Thymus (tissue), 11 donors: ENCODE measurements at regions not wholly inside any gene's neighbourhood (a gene's known extent, or its start where the extent isn't known, plus 50 kb on each side); places are given as distances from the start of the nearest gene placed in this dataset.

Experiments used
- DNase-seq, 9 donors: peaks; one replicate each; pipeline ENCODE4 v3.0.0-alpha.2; 2013; ENCODE audit warnings: low spot score in 9 of 9, low read depth in 6 of 9, missing footprints in 1 of 9
- H3K27ac ChIP-seq, 2 donors: one replicate each; pipeline ENCODE4 v1.5.1; 2013; ENCODE audit warnings: control low read depth in 1 of 2, low read depth in 1 of 2, low read length in 1 of 2, mild to moderate bottlenecking in 1 of 2, moderate library complexity in 1 of 2
- H3K27me3 ChIP-seq, 2 donors: one replicate each; pipeline ENCODE4 v1.5.1; 2013; ENCODE audit warnings: low read length in 1 of 2; ENCODE audit not compliant: control insufficient read depth in 2 of 2, insufficient read depth in 1 of 2
- H3K36me3 ChIP-seq, 2 donors: one replicate each; pipeline ENCODE4 v1.5.1; 2013; ENCODE audit warnings: low read length in 1 of 2, mild to moderate bottlenecking in 1 of 2, moderate library complexity in 1 of 2; ENCODE audit not compliant: control insufficient read depth in 2 of 2, insufficient read depth in 2 of 2
- H3K4me1 ChIP-seq, 2 donors: one replicate each; pipeline ENCODE4 v1.5.1; 2013; ENCODE audit warnings: low read length in 2 of 2; ENCODE audit not compliant: control insufficient read depth in 2 of 2, insufficient read depth in 2 of 2
- H3K4me3 ChIP-seq, 2 donors: one replicate each; pipeline ENCODE4 v1.5.1; 2013; ENCODE audit warnings: low read length in 2 of 2, control low read depth in 1 of 2, mild to moderate bottlenecking in 1 of 2
- H3K9me3 ChIP-seq, 2 donors: one replicate each; pipeline ENCODE4 v1.5.1; 2013; ENCODE audit warnings: low read length in 1 of 2, mild to moderate bottlenecking in 1 of 2; ENCODE audit not compliant: control insufficient read depth in 2 of 2, insufficient read depth in 1 of 2
- WGBS: extraction: QIAGEN DNeasy Blood & Tissue Kit; methylation state at CpG from one replicate; pipeline ENCODE4 v1.1.7; 2013; 5-methylcytosine and 5-hydroxymethylcytosine counted together
- donor health status: healthy.

DNA sequence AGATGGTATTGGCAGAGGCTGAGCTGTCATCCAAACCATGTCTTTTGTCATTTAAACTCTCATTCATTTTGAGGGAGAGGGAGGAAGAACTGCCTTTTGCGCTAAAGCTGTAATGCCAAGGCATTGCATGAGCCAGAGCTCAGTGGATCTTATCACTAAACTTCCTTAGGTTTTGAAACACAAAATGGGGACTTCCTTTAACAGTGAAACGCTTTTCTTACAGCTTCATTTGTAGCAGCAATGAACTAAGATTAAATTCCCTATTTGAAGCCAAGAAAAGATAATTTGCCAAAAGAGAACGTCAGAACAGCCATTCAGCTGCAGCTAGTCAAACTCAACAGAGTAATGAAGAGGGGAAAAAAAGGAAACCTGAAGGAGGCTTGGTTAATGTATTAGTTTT lies 143.5 kb upstream of the MMADHC start:
- Histone ChIP-seq H3K27ac (peak overlapping the region in 1 of 2 donors; percentile 48), H3K27me3 (no peaks in the 10 kb centered on the region), H3K9me3 (no peaks in the 10 kb centered on the region), H3K36me3 (no peaks in the 10 kb centered on the region), H3K4me3 (no peak overlapping the region), H3K4me1 (no peaks in the 10 kb centered on the region)
- WGBS: 49% methylated on average over 3 of the region's 3 CpGs
- DNase-seq: peak in 1 of 9 donors; percentile 10

DNA sequence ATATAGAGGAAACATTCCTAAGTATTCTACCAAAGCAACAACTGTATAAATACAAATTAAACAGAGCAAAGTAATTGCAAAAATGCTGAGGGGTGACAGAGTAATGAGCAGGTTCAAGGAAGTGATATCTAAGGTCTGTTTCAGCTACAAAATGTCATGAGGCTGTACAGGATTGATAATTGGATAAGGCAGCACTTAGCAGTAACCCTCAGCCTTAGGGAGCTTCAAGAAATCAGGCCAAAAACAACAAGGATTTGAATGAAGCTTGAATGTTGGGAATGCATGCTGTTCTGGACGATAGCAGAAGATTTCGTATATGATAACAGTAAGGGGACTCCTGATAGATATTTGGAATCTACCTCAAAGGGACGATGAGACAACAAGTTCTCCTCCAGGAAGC lies 142.0 kb upstream of the MMADHC start:
- no peak overlapping the region for H3K27ac ChIP-seq
- no peak overlapping the region for H3K4me3 ChIP-seq
- WGBS: 90% methylated on average over 3 of the region's 3 CpGs
- no peaks in the 10 kb centered on the region for H3K9me3 ChIP-seq
- no peak for DNase-seq
- H3K36me3 ChIP-seq: no peaks in the 10 kb centered on the region
- no peaks in the 10 kb centered on the region for H3K27me3 ChIP-seq
- no peaks in the 10 kb centered on the region for H3K4me1 ChIP-seq

DNA sequence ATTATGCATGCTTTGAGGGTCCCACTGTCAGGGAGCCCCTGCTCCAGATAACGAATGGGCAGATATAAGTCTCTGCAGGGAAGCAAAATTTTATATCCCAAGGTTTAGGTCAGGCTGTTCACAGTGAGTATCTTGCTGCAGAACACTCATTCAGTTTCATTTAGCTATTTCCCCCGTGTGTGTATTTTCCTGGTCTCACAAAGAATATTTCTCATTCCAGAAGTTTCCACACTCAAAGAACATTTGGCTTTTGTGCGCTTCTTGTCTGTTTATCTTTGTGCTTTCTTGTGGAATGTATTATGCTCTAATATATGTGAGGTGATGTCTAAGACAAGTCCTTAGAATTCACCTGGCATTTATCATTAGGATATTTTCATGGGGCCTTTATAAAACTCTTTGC lies 140.4 kb upstream of the MMADHC start:
- Histone ChIP-seq H3K27me3 (no peaks in the 10 kb centered on the region), H3K9me3 (no peaks in the 10 kb centered on the region), H3K36me3 (no peaks in the 10 kb centered on the region), H3K4me1 (no peaks in the 10 kb centered on the region), H3K4me3 (no peak overlapping the region), H3K27ac (no peak overlapping the region)
- WGBS: 89% methylated on average over 3 of the region's 3 CpGs
- DNase-seq: no peak

DNA sequence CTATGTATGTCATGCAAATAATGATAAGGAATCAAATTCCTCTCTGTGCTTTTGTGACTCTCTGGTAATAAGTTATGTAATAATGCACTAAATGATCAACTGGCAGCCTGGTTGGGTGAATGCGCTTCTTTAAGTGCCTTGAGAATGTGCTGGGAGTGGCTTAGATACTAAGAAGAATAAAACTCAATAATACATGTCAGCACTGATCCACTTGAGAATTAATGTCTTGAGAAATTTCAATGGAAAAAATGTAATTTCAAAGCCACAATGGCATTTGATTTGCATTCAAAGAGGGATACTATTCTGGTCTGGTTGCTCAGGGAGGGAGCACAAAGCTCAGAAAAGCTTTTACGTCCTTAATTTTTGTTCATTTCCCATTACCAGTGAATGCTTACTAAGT lies 137.7 kb upstream of the MMADHC start:
- H3K27ac ChIP-seq: no peak overlapping the region
- H3K4me3 ChIP-seq: no peak overlapping the region
- no peaks in the 10 kb centered on the region for H3K36me3 ChIP-seq
- DNase-seq: no peak
- H3K4me1 ChIP-seq: no peaks in the 10 kb centered on the region
- 93% methylated on average over 2 of the region's 2 CpGs for WGBS
- H3K9me3 ChIP-seq: no peaks in the 10 kb centered on the region
- H3K27me3 ChIP-seq: no peaks in the 10 kb centered on the region

DNA sequence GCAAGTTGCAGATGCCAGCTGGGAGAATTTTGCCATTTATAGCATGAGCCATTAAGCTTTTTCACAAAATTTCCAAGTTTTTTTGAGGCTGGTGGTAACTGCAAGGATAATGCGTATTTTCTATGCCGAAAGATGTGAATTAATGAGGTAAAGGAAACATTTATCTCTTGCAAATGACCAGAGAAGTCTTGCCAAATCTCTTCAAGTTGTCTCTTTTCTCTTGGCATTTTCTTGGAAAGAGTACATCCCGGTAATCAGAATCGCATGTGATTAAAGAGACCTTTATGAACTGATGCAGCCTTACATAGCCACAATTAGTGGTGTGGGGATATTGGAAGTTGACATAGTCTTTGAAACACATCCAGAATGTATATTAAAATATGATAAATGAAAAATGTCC lies 136.5 kb upstream of the MMADHC start:
- Histone ChIP-seq H3K9me3 (no peaks in the 10 kb centered on the region), H3K4me1 (no peaks in the 10 kb centered on the region), H3K36me3 (no peaks in the 10 kb centered on the region), H3K27me3 (no peaks in the 10 kb centered on the region), H3K4me3 (no peak overlapping the region), H3K27ac (no peak overlapping the region)
- 96% methylated on average over 4 of the region's 4 CpGs for WGBS
- DNase-seq: no peak

DNA sequence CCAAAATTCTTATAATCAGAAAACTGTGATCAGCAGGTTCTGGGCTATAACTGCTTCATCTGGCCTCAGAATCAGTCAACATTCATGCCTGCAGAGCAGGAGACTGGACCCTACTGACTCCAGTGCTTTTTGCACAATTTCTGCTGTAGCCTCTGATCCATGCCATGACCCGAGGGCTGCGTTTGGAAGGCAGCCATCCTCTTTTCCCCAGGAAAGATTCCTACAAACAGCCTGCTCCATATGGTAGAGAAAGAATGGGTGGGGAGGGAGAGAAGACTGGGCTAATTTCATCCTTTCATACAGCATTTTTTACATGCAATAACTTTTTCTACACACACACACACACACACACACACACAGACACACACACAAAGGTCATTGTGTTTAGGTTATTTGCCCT lies 133.0 kb upstream of the MMADHC start:
- Histone ChIP-seq H3K4me1 (no peaks in the 10 kb centered on the region), H3K27me3 (no peaks in the 10 kb centered on the region), H3K9me3 (no peaks in the 10 kb centered on the region), H3K4me3 (no peak overlapping the region), H3K36me3 (no peaks in the 10 kb centered on the region), H3K27ac (no peak overlapping the region)
- no peak for DNase-seq
- 90% methylated on average over 2 of the region's 2 CpGs for WGBS

DNA sequence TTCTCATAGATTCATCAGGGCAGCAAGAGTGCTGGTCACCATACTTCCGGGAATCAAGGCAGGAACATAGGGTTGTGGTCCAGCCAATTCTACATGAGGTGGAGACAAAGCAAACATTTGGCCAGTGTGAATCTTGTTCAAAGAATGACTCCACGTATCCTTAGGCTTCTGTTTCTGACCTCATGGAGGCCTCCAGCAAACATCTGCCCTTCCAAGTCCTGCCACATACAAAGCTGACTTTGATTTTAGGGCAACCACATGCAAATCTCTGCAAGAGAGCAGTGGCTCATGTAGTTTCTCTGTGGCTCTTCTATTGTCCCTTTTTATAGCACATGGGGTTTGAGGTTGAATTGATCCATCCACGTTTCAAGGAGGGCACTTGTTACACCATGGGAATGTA lies 132.1 kb upstream of the MMADHC start:
- Histone ChIP-seq H3K9me3 (no peaks in the 10 kb centered on the region), H3K27ac (no peak overlapping the region), H3K4me3 (no peak overlapping the region), H3K4me1 (no peaks in the 10 kb centered on the region), H3K36me3 (no peaks in the 10 kb centered on the region), H3K27me3 (no peaks in the 10 kb centered on the region)
- DNase-seq: no peak
- WGBS: 82% methylated on average over 3 of the region's 3 CpGs

DNA sequence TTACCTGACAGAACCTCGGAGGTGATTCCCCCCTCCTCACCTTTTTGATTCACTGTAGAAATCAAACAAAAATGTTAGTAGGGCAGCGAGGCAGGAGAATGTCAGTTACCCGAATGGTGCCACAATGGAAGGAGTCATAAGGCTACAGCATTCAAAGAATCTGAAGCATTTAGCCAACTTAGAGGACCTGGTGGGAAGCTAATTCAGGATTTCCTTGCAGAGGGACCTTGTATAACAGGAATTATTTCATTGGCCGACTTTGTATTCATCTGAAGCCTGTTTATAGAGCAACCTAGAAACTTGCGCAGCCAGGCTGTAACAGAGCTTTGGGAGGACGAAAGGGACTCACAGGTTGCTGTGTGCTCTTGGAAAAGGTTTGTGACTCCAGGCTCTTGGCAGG lies 129.1 kb upstream of the MMADHC start:
- no peak for DNase-seq
- H3K4me1 ChIP-seq: no peaks in the 10 kb centered on the region

DNA sequence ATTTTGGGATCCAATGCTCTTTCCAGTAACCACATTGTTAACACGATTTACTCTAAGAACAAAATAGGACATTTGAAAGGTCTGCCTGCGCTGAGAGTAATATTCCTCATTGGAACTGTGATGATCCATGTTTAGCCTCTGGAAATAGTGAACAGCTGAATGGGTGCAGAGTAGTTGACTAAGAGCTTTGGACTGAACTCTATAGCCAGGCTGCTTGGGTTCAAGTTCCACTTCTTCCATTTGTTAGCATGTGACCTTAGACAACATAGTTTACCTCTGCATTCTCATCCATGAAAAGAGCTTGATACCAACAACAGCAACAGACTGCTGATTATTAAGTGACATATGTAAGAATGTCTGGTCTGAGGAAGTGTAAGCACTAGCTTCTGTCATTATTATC lies 128.3 kb upstream of the MMADHC start:
- Histone ChIP-seq H3K27ac (no peak overlapping the region), H3K4me1 (no peaks in the 10 kb centered on the region), H3K9me3 (no peaks in the 10 kb centered on the region), H3K36me3 (no peaks in the 10 kb centered on the region), H3K27me3 (no peaks in the 10 kb centered on the region), H3K4me3 (no peak overlapping the region)
- 98% methylated on average over 2 of the region's 2 CpGs for WGBS
- no peak for DNase-seq

More for the DNA sequence above, 129.1 kb upstream of the MMADHC start:
- WGBS: 91% methylated on average over 6 of the region's 6 CpGs
- no peak overlapping the region for H3K4me3 ChIP-seq
- no peak overlapping the region for H3K27ac ChIP-seq
- no peaks in the 10 kb centered on the region for H3K36me3 ChIP-seq
- no peaks in the 10 kb centered on the region for H3K9me3 ChIP-seq
- H3K27me3 ChIP-seq: no peaks in the 10 kb centered on the region

DNA sequence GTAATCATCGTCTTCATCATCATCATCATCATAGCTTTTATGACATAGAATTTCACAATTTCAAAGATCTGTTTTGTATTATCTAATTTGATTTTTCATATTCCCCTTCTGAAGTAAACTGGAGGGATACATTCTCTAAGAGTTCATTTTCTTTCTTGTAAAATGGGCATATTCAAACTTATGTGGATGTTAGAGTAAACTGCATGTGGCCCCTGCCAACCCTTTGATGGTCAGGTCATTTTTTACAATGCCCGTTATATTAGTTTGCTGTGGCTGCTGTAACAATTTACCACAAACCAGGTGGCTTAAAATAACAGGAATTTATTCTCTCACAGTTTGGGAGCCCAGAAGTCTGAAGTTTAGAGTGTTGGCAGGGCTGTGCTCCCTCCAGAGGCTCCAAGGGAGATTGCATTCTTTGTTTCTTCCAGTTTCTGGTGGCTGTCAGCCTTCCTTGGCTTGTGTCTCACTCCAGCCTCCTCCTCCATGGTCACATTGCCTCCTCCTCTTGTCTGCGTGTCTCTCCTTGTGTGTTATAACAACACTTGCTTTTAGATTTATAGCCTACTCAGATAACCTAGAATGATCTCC lies 127.5 kb upstream of the MMADHC start:
- H3K4me1 ChIP-seq: no peaks in the 10 kb centered on the region
- H3K36me3 ChIP-seq: no peaks in the 10 kb centered on the region
- no peak overlapping the region for H3K27ac ChIP-seq
- 60% methylated on average over 3 of the region's 3 CpGs for WGBS
- no peak for DNase-seq
- no peak overlapping the region for H3K4me3 ChIP-seq
- H3K27me3 ChIP-seq: no peaks in the 10 kb centered on the region
- H3K9me3 ChIP-seq: no peaks in the 10 kb centered on the region
